ENCODE measurements at regions not wholly inside any gene's neighbourhood (a gene's known extent, or its start where the extent isn't known, plus 50 kb on each side); places are given as distances from the start of the nearest gene placed in this dataset.
A peak's percentile ranks its signal among the peaks of the same experiment; 100 is the strongest.

DNA sequence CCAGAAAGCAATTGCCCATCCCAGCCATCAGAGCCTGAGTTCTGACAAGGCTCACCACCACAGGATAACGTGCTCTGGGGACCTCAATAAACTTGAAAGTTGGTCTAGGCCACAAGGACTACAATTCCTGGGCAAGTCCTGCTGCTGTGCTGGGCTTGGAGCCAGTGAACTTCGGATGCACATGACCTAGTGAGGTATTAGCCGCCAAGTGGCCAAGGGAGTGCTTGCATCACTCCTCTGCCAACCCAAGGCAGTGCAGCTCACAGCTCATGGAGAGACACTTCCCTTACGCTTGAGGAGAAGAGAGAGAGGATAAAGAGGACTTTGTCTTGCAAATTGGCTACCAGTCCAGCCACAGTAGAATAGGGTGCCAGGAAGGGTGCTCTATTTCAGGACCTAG, 219.6 kb downstream of the MBD2 start:
- Histone ChIP-seq H3K79me2 (ENCODE audit: insufficient read depth, low read length) (no peaks in the 10 kb centered on the region), H2AFZ (ENCODE audit: low read length) (no peak overlapping the region), H3K9ac (ENCODE audit: insufficient read depth, low read depth, low read length) (no peak overlapping the region), H3K4me2 (ENCODE audit: low read depth, low read length) (no peak overlapping the region), H3K27ac (ENCODE audit: extremely low read length, insufficient read depth, low read length) (no peak overlapping the region), H3K4me1 (ENCODE audit: insufficient read depth, low read length) (no peaks in the 10 kb centered on the region), H4K20me1 (ENCODE audit: insufficient read depth, low read length) (no peaks in the 10 kb centered on the region), H3K4me3 (replicated peaks in 1 of 3; ENCODE audit: insufficient read depth in 1 of 3, low read depth in 2 of 3, low read length in 3 of 3) (no peak overlapping the region), H3K36me3 (replicated peaks in 1 of 2; ENCODE audit: control insufficient read depth in 1 of 2, insufficient read depth in 2 of 2, low read length in 2 of 2) (no peaks in the 10 kb centered on the region), H3K27me3 (ENCODE audit: control insufficient read depth in 1 of 2, insufficient read depth in 2 of 2, low read length in 2 of 2) (no peaks in the 10 kb centered on the region), H3K9me3 (ENCODE audit: low read length) (no peaks in the 10 kb centered on the region)
- DNase-seq (ENCODE audit: low spot score) (peak; percentile 1), FAIRE-seq (no peak), ATAC-seq (peak; percentile 67)
- intact Hi-C loops (cut with micrococcal nuclease; ENCODE audit: unreplicated experiment) (no loop called here), in situ Hi-C loops (cut with HindIII; ENCODE audit: extremely low pct_ligation_motif_present, low pct_unique_long_range_greater_than_20kb) (no loop called here)
- TF ChIP-seq DPF2 (CRISPR knock-in tag; IDR thresholded peaks at IDR 0.05; ENCODE audit: borderline replicate concordance, low read depth) (no peak), RBFOX2 (IDR thresholded peaks at IDR 0.05; ENCODE audit: low read depth, low read length) (no peak), GTF3A (CRISPR knock-in tag; conservative IDR thresholded peaks at IDR 0.05) (no peak), ZC3H13 (CRISPR knock-in tag; IDR thresholded peaks at IDR 0.05) (no peak), HIVEP1 (CRISPR knock-in tag; IDR thresholded peaks at IDR 0.05) (no peak), ZKSCAN8 (CRISPR knock-in tag; IDR thresholded peaks at IDR 0.05; ENCODE audit: borderline replicate concordance) (no peak), ZNF354B (CRISPR knock-in tag; IDR thresholded peaks at IDR 0.05) (no peak)
- TF ChIP-seq, protein P1, sequence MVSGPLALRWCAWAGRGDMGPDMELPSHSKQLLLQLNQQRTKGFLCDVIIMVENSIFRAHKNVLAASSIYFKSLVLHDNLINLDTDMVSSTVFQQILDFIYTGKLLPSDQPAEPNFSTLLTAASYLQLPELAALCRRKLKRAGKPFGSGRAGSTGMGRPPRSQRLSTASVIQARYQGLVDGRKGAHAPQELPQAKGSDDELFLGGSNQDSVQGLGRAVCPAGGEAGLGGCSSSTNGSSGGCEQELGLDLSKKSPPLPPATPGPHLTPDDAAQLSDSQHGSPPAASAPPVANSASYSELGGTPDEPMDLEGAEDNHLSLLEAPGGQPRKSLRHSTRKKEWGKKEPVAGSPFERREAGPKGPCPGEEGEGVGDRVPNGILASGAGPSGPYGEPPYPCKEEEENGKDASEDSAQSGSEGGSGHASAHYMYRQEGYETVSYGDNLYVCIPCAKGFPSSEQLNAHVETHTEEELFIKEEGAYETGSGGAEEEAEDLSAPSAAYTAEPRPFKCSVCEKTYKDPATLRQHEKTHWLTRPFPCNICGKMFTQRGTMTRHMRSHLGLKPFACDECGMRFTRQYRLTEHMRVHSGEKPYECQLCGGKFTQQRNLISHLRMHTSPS (CRISPR knock-in tag; IDR thresholded peaks at IDR 0.05; ENCODE audit: low read depth): no peak
- TF ChIP-seq, protein P2, sequence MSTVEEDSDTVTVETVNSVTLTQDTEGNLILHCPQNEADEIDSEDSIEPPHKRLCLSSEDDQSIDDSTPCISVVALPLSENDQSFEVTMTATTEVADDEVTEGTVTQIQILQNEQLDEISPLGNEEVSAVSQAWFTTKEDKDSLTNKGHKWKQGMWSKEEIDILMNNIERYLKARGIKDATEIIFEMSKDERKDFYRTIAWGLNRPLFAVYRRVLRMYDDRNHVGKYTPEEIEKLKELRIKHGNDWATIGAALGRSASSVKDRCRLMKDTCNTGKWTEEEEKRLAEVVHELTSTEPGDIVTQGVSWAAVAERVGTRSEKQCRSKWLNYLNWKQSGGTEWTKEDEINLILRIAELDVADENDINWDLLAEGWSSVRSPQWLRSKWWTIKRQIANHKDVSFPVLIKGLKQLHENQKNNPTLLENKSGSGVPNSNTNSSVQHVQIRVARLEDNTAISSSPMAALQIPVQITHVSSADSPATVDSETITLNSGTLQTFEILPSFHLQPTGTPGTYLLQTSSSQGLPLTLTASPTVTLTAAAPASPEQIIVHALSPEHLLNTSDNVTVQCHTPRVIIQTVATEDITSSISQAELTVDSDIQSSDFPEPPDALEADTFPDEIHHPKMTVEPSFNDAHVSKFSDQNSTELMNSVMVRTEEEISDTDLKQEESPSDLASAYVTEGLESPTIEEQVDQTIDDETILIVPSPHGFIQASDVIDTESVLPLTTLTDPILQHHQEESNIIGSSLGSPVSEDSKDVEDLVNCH (CRISPR knock-in tag; IDR thresholded peaks at IDR 0.05): no peak
- POLR2A ChIA-PET: no interaction called here
- CTCF ChIA-PET (ENCODE audit: low intra/inter-chr PET ratio, low total read pairs): no interaction called here
- BruUV-seq (replicated peaks): no TSS peak
- 0% methylated on average over 2 of the region's 4 CpGs for WGBS (ENCODE audit: low lambda C conversion rate)

All from HepG2 (cell line).